RWPE2 (cell line): ENCODE measurements at regions not wholly inside any gene's neighbourhood (a gene's known extent, or its start where the extent isn't known, plus 50 kb on each side); places are given as distances from the start of the nearest gene placed in this dataset.

Experiments used
- ATAC-seq: fragments of 200-7000 bp; cut with Tn5 transposase; 3 replicates; pipeline ENCODE4 v1.9.1; 2021; ENCODE audit warnings: low read depth
- DNase-seq: peaks from one replicate; pipeline ENCODE4 v3.0.0-alpha.2; 2020; ENCODE audit warnings: low spot score
- H3K27ac ChIP-seq: fragments of 450-650 bp; 2 replicates; pipeline ENCODE4 v1.5.1; 2017; ENCODE audit warnings: mild to moderate bottlenecking; ENCODE audit not compliant: poor library complexity, severe bottlenecking
- H3K27me3 ChIP-seq: fragments of 250-450 bp; sonication (Bioruptor Pico); 2 replicates; pipeline ENCODE4 v1.5.1; 2021; ENCODE audit warnings: mild to moderate bottlenecking, moderate library complexity; ENCODE audit not compliant: insufficient read depth, poor library complexity, severe bottlenecking
- H3K36me3 ChIP-seq: fragments of 250-450 bp; sonication (Bioruptor Pico); 2 replicates; pipeline ENCODE4 v1.5.1; 2020; ENCODE audit warnings: low read depth, mild to moderate bottlenecking, moderate library complexity
- H3K4me1 ChIP-seq: fragments of 250-450 bp; sonication (Bioruptor Pico); 2 replicates; pipeline ENCODE4 v1.5.1; 2021; ENCODE audit warnings: mild to moderate bottlenecking, moderate library complexity; ENCODE audit not compliant: insufficient read depth, poor library complexity, severe bottlenecking
- H3K4me3 ChIP-seq: fragments of 250-450 bp; sonication (Bioruptor Pico); 2 replicates; pipeline ENCODE4 v1.5.1; 2021; ENCODE audit warnings: mild to moderate bottlenecking, moderate library complexity; ENCODE audit not compliant: severe bottlenecking
- H3K9me3 ChIP-seq: fragments of 250-450 bp; sonication (Bioruptor Pico); 2 replicates; pipeline ENCODE4 v1.5.1; 2021; ENCODE audit warnings: mild to moderate bottlenecking, moderate library complexity; ENCODE audit not compliant: severe bottlenecking
- CTCF ChIP-seq: fragments of 450-650 bp; IDR thresholded peaks from one replicate; pipeline ENCODE4 v1.5.1; 2017; ENCODE audit warnings: mild to moderate bottlenecking, moderate library complexity; ENCODE audit not compliant: poor library complexity, severe bottlenecking

- Histone ChIP-seq H3K4me3 (no peak overlapping the region), H3K27me3 (no peaks in the 10 kb centered on the region), H3K27ac (no peak overlapping the region), H3K9me3 (no peaks in the 10 kb centered on the region), H3K36me3 (no peaks in the 10 kb centered on the region), H3K4me1 (no peaks in the 10 kb centered on the region)
- DNase-seq (no peak), ATAC-seq (no peak)
- TF ChIP-seq CTCF, result no peak
Observed at GRCh38 chr2:216275890-216276289, 96.4 kb downstream of the MARCHF4 start.

DNA sequence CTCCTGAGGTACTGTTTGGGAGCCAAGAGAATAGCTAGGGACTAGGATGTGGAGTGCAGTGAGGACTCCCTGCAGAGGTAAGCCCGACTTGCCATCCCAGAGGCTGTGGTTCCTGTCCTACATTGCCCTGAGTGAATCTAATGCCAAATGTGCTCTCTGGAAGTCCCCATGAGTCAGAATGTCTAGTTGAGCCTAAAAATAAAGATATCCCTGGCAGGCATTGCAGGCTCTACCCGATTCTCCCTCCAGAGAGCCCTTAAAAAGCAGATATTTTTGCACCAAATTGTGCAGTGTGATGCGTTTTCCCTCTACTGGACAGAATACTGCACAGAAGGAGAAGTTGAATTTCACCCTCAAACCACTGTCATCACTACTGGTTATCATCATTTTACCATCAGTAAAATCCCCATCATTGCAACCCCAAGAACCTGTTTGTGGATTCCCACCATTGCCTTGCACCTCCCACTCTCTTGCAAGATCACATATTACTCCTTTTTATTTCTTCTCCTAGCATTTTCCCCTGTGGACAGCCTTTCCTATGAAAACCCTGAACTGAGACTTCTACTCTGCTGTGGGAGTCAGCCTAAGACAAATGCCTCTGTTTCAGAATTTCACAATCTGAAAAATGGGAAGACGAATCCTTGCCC is 98.0 kb downstream of the MARCHF4 start:
- H3K4me3 ChIP-seq, result no peak overlapping the region
- no peaks in the 10 kb centered on the region for H3K4me1 ChIP-seq
- no peak overlapping the region for H3K27ac ChIP-seq
- H3K9me3 ChIP-seq, result no peaks in the 10 kb centered on the region
- DNase-seq (no peak), ATAC-seq (no peak)
- H3K36me3 ChIP-seq, result no peaks in the 10 kb centered on the region
- no peaks in the 10 kb centered on the region for H3K27me3 ChIP-seq
- no peak for TF ChIP-seq CTCF

DNA sequence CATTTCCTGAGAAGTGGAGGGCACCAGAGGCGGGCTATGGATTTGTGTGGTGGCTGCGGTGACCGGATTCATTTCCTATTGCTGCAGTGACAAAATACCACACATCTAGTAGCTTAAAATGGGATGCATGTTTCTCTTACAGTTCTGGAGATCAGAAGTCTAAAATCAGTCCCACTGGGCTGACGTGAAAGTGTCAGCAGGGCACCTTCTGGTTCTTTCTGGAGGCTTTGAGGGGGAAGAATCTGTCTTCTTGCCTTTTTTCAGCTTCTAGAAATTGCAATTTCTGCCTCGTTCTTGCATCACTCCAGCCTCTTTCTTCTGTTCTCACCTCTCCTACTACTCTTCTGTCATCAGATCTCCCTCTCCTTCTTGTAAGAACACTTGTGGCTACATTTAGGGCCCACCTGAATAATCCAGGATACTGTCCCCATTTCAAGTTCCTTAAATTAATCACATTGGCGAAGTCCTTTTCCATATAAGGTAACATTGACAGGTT is 111.2 kb downstream of the MARCHF4 start:
- Histone ChIP-seq H3K27me3 (no peaks in the 10 kb centered on the region), H3K36me3 (no peaks in the 10 kb centered on the region), H3K4me3 (no peak overlapping the region), H3K4me1 (no peaks in the 10 kb centered on the region), H3K27ac (no peak overlapping the region), H3K9me3 (no peaks in the 10 kb centered on the region)
- ATAC-seq (no peak), DNase-seq (no peak)
- TF ChIP-seq CTCF, result no peak

DNA sequence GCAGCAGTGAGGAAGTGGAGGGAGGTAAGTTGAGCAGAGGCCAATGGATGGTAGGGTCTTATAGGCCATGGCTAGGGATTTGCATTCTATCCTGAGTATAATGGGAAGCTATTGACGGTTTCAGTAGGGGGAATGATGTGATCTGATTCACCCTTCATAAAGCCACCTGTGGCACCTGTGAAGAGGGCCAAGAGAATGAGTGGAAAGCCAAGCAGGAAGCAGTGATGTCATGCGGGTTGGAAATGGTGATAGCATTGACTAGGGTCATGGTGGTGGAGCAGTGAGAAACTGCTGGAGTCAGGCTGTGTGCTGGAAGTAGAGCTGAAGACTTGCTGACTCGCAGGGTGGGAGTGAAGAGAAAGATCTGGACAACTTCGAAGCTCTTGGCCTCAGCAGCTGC is 111.7 kb downstream of the MARCHF4 start:
- ATAC-seq, result no peak
- no peaks in the 10 kb centered on the region for H3K4me1 ChIP-seq
- H3K36me3 ChIP-seq, result no peaks in the 10 kb centered on the region
- no peaks in the 10 kb centered on the region for H3K9me3 ChIP-seq
- no peak overlapping the region for H3K4me3 ChIP-seq
- DNase-seq, result no peak
- no peak overlapping the region for H3K27ac ChIP-seq
- TF ChIP-seq CTCF, result no peak
- H3K27me3 ChIP-seq, result no peaks in the 10 kb centered on the region

DNA sequence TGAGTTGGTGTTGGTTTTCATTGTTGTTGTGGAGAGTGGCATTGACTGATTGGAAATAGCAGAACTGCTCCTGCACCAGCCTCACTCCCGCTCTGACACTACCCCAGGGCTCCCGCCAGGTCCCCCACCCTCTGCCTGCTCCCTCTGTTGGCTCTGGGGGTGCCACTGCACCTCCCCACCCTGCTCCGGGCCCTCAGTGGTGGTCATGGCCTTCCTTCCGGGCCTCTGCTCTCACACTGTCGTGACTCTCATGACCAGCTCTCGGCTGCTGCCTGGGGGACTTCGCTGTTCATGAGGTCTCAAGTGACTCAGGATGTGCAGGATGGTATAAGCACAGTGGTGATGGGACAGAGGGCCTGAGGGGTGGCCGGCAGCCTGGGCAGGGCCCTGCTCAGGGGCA is 113.2 kb downstream of the MARCHF4 start:
- H3K9me3 ChIP-seq, result no peaks in the 10 kb centered on the region
- no peak overlapping the region for H3K27ac ChIP-seq
- no peak for DNase-seq
- no peaks in the 10 kb centered on the region for H3K27me3 ChIP-seq
- H3K4me3 ChIP-seq, result no peak overlapping the region
- ATAC-seq, result no peak
- H3K36me3 ChIP-seq, result no peaks in the 10 kb centered on the region
- no peaks in the 10 kb centered on the region for H3K4me1 ChIP-seq
- TF ChIP-seq CTCF, result no peak
